Uterus (tissue), 3 donors: ENCODE measurements at regions not wholly inside any gene's neighbourhood (a gene's known extent, or its start where the extent isn't known, plus 50 kb on each side); places are given as distances from the start of the nearest gene placed in this dataset.

Experiments used
- DNase-seq, 2 donors: peaks; one replicate each; pipeline ENCODE4 v3.0.0-alpha.2; 2019 to 2020
- H3K27ac ChIP-seq, 2 donors: fragments of 200-600 bp; sonication (generic); 1 replicate in 1 of 2; 2 replicates in 1 of 2; pipeline ENCODE4 v1.5.1; 2016 to 2018
- H3K27me3 ChIP-seq, 2 donors: fragments of 200-600 bp; sonication (generic); one replicate each; pipeline ENCODE4 v1.5.1; 2018 to 2019; ENCODE audit warnings: control low read depth in 1 of 2
- H3K36me3 ChIP-seq, 2 donors: fragments of 200-600 bp; sonication (generic); one replicate each; pipeline ENCODE4 v1.5.1; 2019; ENCODE audit warnings: control low read depth in 1 of 2
- H3K4me1 ChIP-seq, 2 donors: fragments of 200-600 bp; sonication (generic); one replicate each; pipeline ENCODE4 v1.5.1; 2018 to 2019; ENCODE audit warnings: control low read depth in 1 of 2
- H3K4me3 ChIP-seq, 2 donors: fragments of 200-600 bp; sonication (generic); 1 replicate in 1 of 2; 2 replicates in 1 of 2; pipeline ENCODE4 v1.5.1; 2018 to 2019; ENCODE audit warnings: mild to moderate bottlenecking in 1 of 2
- H3K9me3 ChIP-seq, 2 donors: fragments of 200-600 bp; sonication (generic); one replicate each; pipeline ENCODE4 v1.5.1; 2019; ENCODE audit warnings: control low read depth in 1 of 2
- CTCF ChIP-seq, 4 experiments: fragments of 200-600 bp in 2 of 4; fragments of 450-650 bp in 2 of 4; sonication (generic) in 2 of 4; IDR thresholded peaks; one replicate each; pipeline ENCODE4 v1.5.1; 2016 to 2019; ENCODE audit warnings: antibody characterized with exemption in 4 of 4, mild to moderate bottlenecking in 2 of 4, moderate library complexity in 1 of 4
- POLR2A ChIP-seq, 2 donors: fragments of 450-650 bp; IDR thresholded peaks; one replicate each; pipeline ENCODE4 v1.6.1; 2016; ENCODE audit warnings: antibody characterized with exemption in 2 of 2, mild to moderate bottlenecking in 1 of 2, moderate library complexity in 1 of 2
- intact Hi-C: fragments of 100-400 bp; cut with DNase I; formaldehyde crosslinking; loops from one replicate; pipeline ENCODE4 v1.15.1; 2023; ENCODE audit warnings: low total_unique reads
- donor health status: DM: yes; HTN: yes; CAD: no.

DNA sequence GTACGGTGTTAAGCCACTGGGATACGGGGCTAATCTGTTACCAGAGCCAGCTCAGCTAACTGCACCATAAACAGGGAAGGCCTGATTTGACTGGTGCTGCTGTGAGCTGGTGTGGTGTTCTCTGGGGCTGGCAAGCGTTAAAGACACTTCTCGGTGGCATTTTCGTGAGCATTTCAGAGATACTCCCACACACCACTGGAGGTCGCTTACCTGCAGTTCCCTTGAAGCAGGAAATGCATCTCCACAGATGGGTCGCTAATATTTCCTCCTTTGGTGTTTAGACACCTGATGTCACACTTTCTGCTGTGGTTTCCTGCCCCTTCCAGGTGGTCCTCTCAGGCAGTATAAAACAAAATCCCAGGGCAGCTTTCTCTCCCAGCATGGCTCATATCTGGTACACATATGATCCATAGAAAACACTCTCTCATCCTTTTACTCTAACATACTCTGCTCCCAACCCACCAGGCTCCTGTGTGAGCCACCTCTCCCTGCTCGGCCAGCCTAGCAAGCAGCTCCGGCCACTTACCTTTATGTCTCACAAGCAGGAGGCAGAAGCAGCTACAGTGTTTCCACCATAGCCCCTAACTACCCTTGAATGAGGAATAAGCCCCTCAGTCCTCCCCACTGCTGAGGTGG, 129.9 kb upstream of the GRIN2B start:
- DNase-seq = no peak
- Histone ChIP-seq H3K4me3 (no peak overlapping the region), H3K36me3 (no peaks in the 10 kb centered on the region), H3K27ac (no peak overlapping the region), H3K27me3 (no peaks in the 10 kb centered on the region), H3K4me1 (no peaks in the 10 kb centered on the region), H3K9me3 (no peaks in the 10 kb centered on the region)
- intact Hi-C loops = no loop called here
- TF ChIP-seq POLR2A (IDR thresholded peaks at IDR 0.05) (no peak), CTCF (IDR thresholded peaks at IDR 0.05) (no peak)

DNA sequence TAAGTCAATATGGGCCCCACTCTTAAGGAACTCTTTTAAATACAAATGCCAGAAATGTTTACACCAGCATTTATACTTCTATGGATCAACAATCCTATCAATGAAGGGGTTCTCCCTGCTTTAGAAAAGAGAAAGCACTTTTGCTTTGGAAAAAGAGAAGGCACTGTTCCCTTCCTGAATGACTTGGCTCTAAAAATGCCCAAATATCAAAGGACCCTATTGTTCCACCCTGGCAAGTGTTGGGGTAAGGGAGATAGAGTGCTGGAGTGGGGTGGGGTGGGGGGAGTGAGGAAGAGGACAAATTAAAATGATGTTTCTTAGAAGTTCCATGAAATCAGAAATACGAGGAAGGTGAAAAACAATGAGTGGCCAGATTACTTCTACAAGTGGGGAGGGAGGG, 131.6 kb upstream of the GRIN2B start:
- Histone ChIP-seq H3K4me1 (no peaks in the 10 kb centered on the region), H3K27ac (no peak overlapping the region), H3K36me3 (no peaks in the 10 kb centered on the region), H3K9me3 (no peaks in the 10 kb centered on the region), H3K4me3 (no peak overlapping the region), H3K27me3 (no peaks in the 10 kb centered on the region)
- intact Hi-C loops = no loop called here
- DNase-seq = no peak
- no peak for TF ChIP-seq CTCF (IDR thresholded peaks at IDR 0.05)
- TF ChIP-seq POLR2A (IDR thresholded peaks at IDR 0.05) = no peak

DNA sequence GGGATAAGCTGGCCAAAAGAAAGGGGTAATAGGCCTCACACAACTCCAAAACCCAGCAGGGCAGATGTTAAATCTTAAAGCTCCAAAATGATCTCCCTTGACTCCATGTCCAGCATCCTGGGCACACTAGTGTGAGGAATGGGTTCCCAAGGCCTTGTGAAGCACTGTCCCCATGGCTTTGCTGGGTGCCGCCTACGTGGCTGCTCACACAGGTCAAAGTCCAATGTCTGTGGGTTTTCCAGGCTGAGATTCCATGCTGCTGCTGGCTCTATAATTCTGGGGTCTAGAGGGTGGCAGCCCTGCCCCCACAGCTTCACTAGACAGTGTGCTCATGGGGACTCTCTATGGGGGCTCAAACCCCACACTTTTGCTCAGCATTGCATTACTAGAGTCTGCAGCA, 145.3 kb upstream of the GRIN2B start:
- intact Hi-C loops = no loop called here

DNA sequence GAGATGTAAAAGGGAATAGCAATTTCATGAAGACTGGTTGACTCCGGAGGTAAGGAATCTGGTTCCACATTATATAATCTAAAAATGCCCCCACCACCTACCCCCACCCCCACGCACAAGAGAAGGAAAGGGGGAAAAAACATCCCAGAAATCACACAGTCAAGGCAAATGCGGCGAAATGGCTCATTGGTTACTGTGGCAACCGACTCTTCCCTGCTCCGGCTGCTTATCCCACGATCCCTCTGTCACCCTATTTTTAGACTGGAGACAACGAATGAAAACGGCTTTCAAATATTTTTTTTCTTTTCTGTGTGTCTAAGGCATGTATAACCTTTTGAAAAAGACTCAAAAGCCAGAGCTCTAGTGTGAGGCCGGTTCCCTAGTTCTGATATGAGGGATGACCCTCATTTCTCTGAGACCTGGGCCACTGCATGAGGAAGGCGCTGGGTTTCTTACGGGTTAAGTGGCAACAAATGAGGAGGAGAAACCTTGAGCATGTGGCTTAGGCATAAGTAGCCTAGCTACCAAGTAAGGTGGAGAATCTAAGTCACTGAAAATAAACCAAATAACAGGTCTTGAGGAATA, 148.3 kb upstream of the GRIN2B start:
- Histone ChIP-seq H3K4me1 (no peaks in the 10 kb centered on the region), H3K9me3 (no peaks in the 10 kb centered on the region), H3K27ac (no peak overlapping the region), H3K27me3 (no peaks in the 10 kb centered on the region), H3K4me3 (no peak overlapping the region), H3K36me3 (no peaks in the 10 kb centered on the region)
- TF ChIP-seq CTCF (IDR thresholded peaks at IDR 0.05) (no peak), POLR2A (IDR thresholded peaks at IDR 0.05) (no peak)
- no peak for DNase-seq
- intact Hi-C loops = no loop called here

More for the DNA sequence above, 145.3 kb upstream of the GRIN2B start:
- TF ChIP-seq POLR2A (IDR thresholded peaks at IDR 0.05) = no peak
- no peak for TF ChIP-seq CTCF (IDR thresholded peaks at IDR 0.05)
- H3K4me1 ChIP-seq = no peaks in the 10 kb centered on the region
- H3K36me3 ChIP-seq = no peaks in the 10 kb centered on the region
- H3K27me3 ChIP-seq = no peaks in the 10 kb centered on the region
- H3K9me3 ChIP-seq = no peaks in the 10 kb centered on the region
- no peak overlapping the region for H3K4me3 ChIP-seq
- no peak overlapping the region for H3K27ac ChIP-seq
- no peak for DNase-seq

- H3K36me3 ChIP-seq = no peaks in the 10 kb centered on the region
- TF ChIP-seq POLR2A (IDR thresholded peaks at IDR 0.05) (no peak), CTCF (IDR thresholded peaks at IDR 0.05) (no peak)
- no peak overlapping the region for H3K4me3 ChIP-seq
- no peak overlapping the region for H3K27ac ChIP-seq
- no peaks in the 10 kb centered on the region for H3K9me3 ChIP-seq
- H3K4me1 ChIP-seq = no peaks in the 10 kb centered on the region
- no peaks in the 10 kb centered on the region for H3K27me3 ChIP-seq
- intact Hi-C loops = no loop called here
- DNase-seq = no peak
Measured at GRCh38 chr12:14135996-14136395, 154.6 kb upstream of the GRIN2B start.
